SU-DHL-6 (cell line): ENCODE measurements at regions not wholly inside any gene's neighbourhood (a gene's known extent, or its start where the extent isn't known, plus 50 kb on each side); places are given as distances from the start of the nearest gene placed in this dataset.

Experiments used
- H2AFZ ChIP-seq: fragments of 200-600 bp; sonication (generic); 2 replicates; pipeline ENCODE4 v1.6.1; 2014; ENCODE audit warnings: low read depth, mild to moderate bottlenecking, moderate library complexity, mixed read lengths, antibody characterized with exemption, low read length; ENCODE audit not compliant: severe bottlenecking
- H3F3A ChIP-seq: fragments of 200-600 bp; shearing (Covaris generic); 2 replicates; pipeline ENCODE4 v1.6.0; 2016; ENCODE audit warnings: antibody characterized with exemption, mild to moderate bottlenecking; ENCODE audit not compliant: insufficient read depth
- H3K27ac ChIP-seq: fragments of 200-600 bp; sonication (generic); 2 replicates; pipeline ENCODE4 v1.5.1; 2016; ENCODE audit warnings: low read depth, mild to moderate bottlenecking, low read length, moderate library complexity, mixed read lengths
- H3K27me3 ChIP-seq: fragments of 200-600 bp; sonication (generic), shearing (Covaris generic); 2 replicates; pipeline ENCODE4 v1.6.0; 2014; ENCODE audit warnings: mild to moderate bottlenecking, low read length
- H3K36me3 ChIP-seq: fragments of 200-600 bp; sonication (generic); 2 replicates; pipeline ENCODE4 v1.6.1; 2014; ENCODE audit warnings: mild to moderate bottlenecking, low read length, mixed read lengths
- H3K4me2 ChIP-seq: fragments of 300-600, 200-600 bp; shearing (Covaris generic), sonication (generic); 2 replicates; pipeline ENCODE4 v1.6.0; 2014; ENCODE audit warnings: low read length, low read depth, mild to moderate bottlenecking; ENCODE audit not compliant: poor library complexity, severe bottlenecking
- H3K4me3 ChIP-seq: fragments of 200-600 bp; sonication (generic); 2 replicates; pipeline ENCODE4 v1.5.1; 2014; ENCODE audit warnings: antibody characterized with exemption, low read length, mild to moderate bottlenecking, mixed read lengths; ENCODE audit not compliant: insufficient read depth, poor library complexity, severe bottlenecking
- H3K79me2 ChIP-seq: fragments of 200-600 bp; sonication (generic); 2 replicates; pipeline ENCODE4 v1.6.1; 2014; ENCODE audit warnings: mild to moderate bottlenecking, low read length, moderate library complexity; ENCODE audit not compliant: insufficient read depth
- H3K9ac ChIP-seq: fragments of 200-600 bp; sonication (generic); 2 replicates; pipeline ENCODE4 v1.7.0; 2014; ENCODE audit warnings: mild to moderate bottlenecking, low read length
- H3K9me2 ChIP-seq: fragments of 200-600 bp; sonication (generic); replicated peaks from 2 replicates; pipeline ENCODE4 v1.6.1; 2014; ENCODE audit warnings: low read length; ENCODE audit not compliant: insufficient read depth
- H3K9me3 ChIP-seq: fragments of 200-600 bp; sonication (generic); 2 replicates; pipeline ENCODE4 v1.6.1; 2014; ENCODE audit warnings: low read length, mixed read lengths; ENCODE audit not compliant: insufficient read depth
- H4K20me1 ChIP-seq: fragments of 200-600 bp; sonication (generic); 2 replicates; pipeline ENCODE4 v1.6.1; 2014; ENCODE audit warnings: low read depth, mild to moderate bottlenecking, antibody characterized with exemption, low read length, moderate library complexity, mixed read lengths
- CTCF ChIP-seq: fragments of 200-600 bp; sonication (generic); IDR thresholded peaks from one replicate; pipeline ENCODE4 v1.5.1; 2017; ENCODE audit warnings: antibody characterized with exemption, mild to moderate bottlenecking, low read length, moderate library complexity; ENCODE audit not compliant: insufficient read depth, poor library complexity, severe bottlenecking
- EZH2phosphoT487 ChIP-seq: fragments of 200-600 bp; sonication (generic), shearing (Covaris generic); conservative IDR thresholded peaks from 2 replicates; pipeline ENCODE4 v1.6.1; 2018; ENCODE audit warnings: mild to moderate bottlenecking, antibody characterized with exemption, low read length, moderate library complexity, mixed read lengths

GRCh38 chr4:169815606-169816005 is 57.9 kb upstream of the HPF1 start:
- TF ChIP-seq EZH2phosphoT487, result no peak
- TF ChIP-seq CTCF, result no peak

GRCh38 chr4:169811476-169811875 is 53.7 kb upstream of the HPF1 start:
- Histone ChIP-seq H3K27me3 (no peaks in the 10 kb centered on the region), H4K20me1 (no peaks in the 10 kb centered on the region), H3K4me3 (no peak overlapping the region), H3K9me3 (no peaks in the 10 kb centered on the region), H3K27ac (no peak overlapping the region), H2AFZ (no peak overlapping the region), H3F3A (no peaks in the 10 kb centered on the region), H3K36me3 (no peaks in the 10 kb centered on the region), H3K9me2 (no peaks in the 10 kb centered on the region), H3K9ac (no peak overlapping the region), H3K79me2 (no peaks in the 10 kb centered on the region), H3K4me2 (no peak overlapping the region)
- TF ChIP-seq EZH2phosphoT487 (no peak), CTCF (no peak)

More at GRCh38 chr4:169815606-169816005, 57.9 kb upstream of the HPF1 start:
- Histone ChIP-seq H3K9me3 (no peaks in the 10 kb centered on the region), H3K4me3 (no peak overlapping the region), H3K27me3 (no peaks in the 10 kb centered on the region), H3K9ac (no peak overlapping the region), H3K4me2 (no peak overlapping the region), H2AFZ (no peak overlapping the region), H4K20me1 (no peaks in the 10 kb centered on the region), H3K27ac (no peak overlapping the region), H3K79me2 (no peaks in the 10 kb centered on the region), H3K36me3 (no peaks in the 10 kb centered on the region), H3K9me2 (no peaks in the 10 kb centered on the region), H3F3A (no peaks in the 10 kb centered on the region)

GRCh38 chr4:169810325-169811323 is 52.9 kb upstream of the HPF1 start:
- Histone ChIP-seq H3K27me3 (no peaks in the 10 kb centered on the region), H3K9me3 (peaks cover 3% of the 10 kb centered on the region; the same call in 1 of the 2 replicates), H3K9ac (no peak overlapping the region), H3K36me3 (no peaks in the 10 kb centered on the region), H4K20me1 (no peaks in the 10 kb centered on the region), H3K4me3 (no peak overlapping the region), H3K79me2 (no peaks in the 10 kb centered on the region), H3K27ac (no peak overlapping the region), H2AFZ (no peak overlapping the region), H3F3A (no peaks in the 10 kb centered on the region), H3K4me2 (no peak overlapping the region), H3K9me2 (no peaks in the 10 kb centered on the region)
- no peak for TF ChIP-seq EZH2phosphoT487
- peak; percentile 84 for TF ChIP-seq CTCF
